ENCODE measurements at regions not wholly inside any gene's neighbourhood (a gene's known extent, or its start where the extent isn't known, plus 50 kb on each side); places are given as distances from the start of the nearest gene placed in this dataset.

GRCh38 chr1:56065729-56066128, 513.6 kb downstream of the PLPP3 start (continued):
- no peak for TF ChIP-seq AHDC1 (CRISPR knock-in tag; IDR thresholded peaks at IDR 0.05; ENCODE audit: borderline replicate concordance)
- no peak for TF ChIP-seq TSC22D2 (CRISPR knock-in tag; IDR thresholded peaks at IDR 0.05; ENCODE audit: borderline replicate concordance)
- no peak for TF ChIP-seq TFE3 (CRISPR knock-in tag; IDR thresholded peaks at IDR 0.05)
- no peak for TF ChIP-seq TARDBP (CRISPR knock-in tag; IDR thresholded peaks at IDR 0.05)

- ATAC-seq (no peak), FAIRE-seq (no peak), DNase-seq (ENCODE audit: low spot score) (no peak)
- no peaks in the 10 kb centered on the region for H3K4me1 ChIP-seq (ENCODE audit: insufficient read depth, low read length)
- POLR2A ChIA-PET: no interaction called here
- no peak overlapping the region for H3K9ac ChIP-seq (ENCODE audit: insufficient read depth, low read depth, low read length)
- H3K9me3 ChIP-seq (ENCODE audit: low read length): no peaks in the 10 kb centered on the region
- CTCF ChIA-PET (ENCODE audit: low intra/inter-chr PET ratio, low total read pairs): no interaction called here
- in situ Hi-C loops (cut with HindIII; ENCODE audit: extremely low pct_ligation_motif_present, low pct_unique_long_range_greater_than_20kb): no loop called here
- H3K4me2 ChIP-seq (ENCODE audit: low read depth, low read length): no peak overlapping the region
- no TSS peak for BruUV-seq (replicated peaks)
- no peaks in the 10 kb centered on the region for H3K27me3 ChIP-seq (ENCODE audit: control insufficient read depth in 1 of 2, insufficient read depth in 2 of 2, low read length in 2 of 2)
- H3K79me2 ChIP-seq (ENCODE audit: insufficient read depth, low read length): no peaks in the 10 kb centered on the region
- intact Hi-C loops (cut with micrococcal nuclease; ENCODE audit: unreplicated experiment): no loop called here
- 20% methylated on average over 3 of the region's 3 CpGs for whole genome bisulfite sequencing (ENCODE audit: low lambda C conversion rate)
- no peaks in the 10 kb centered on the region for H3K36me3 ChIP-seq (replicated peaks in 1 of 2; ENCODE audit: control insufficient read depth in 1 of 2, insufficient read depth in 2 of 2, low read length in 2 of 2)
- H3K27ac ChIP-seq (ENCODE audit: extremely low read length, insufficient read depth, low read length): no peak overlapping the region
- H2AFZ ChIP-seq (ENCODE audit: low read length): no peak overlapping the region
- H3K4me3 ChIP-seq (replicated peaks in 1 of 3; ENCODE audit: insufficient read depth in 1 of 3, low read depth in 2 of 3, low read length in 3 of 3): no peak overlapping the region
- no peaks in the 10 kb centered on the region for H4K20me1 ChIP-seq (ENCODE audit: insufficient read depth, low read length)
- TF ChIP-seq MAZ (IDR thresholded peaks at IDR 0.05; ENCODE audit: borderline replicate concordance, low read depth, low read length) (no peak), MAZ (CRISPR knock-in tag; IDR thresholded peaks at IDR 0.05; ENCODE audit: low read depth) (no peak), ZNF564 (CRISPR knock-in tag; IDR thresholded peaks at IDR 0.05) (no peak), GTF2F1 (IDR thresholded peaks at IDR 0.05; ENCODE audit: low read length) (no peak), BCL6 (CRISPR knock-in tag; IDR thresholded peaks at IDR 0.05) (no peak), GMEB1 (CRISPR knock-in tag; IDR thresholded peaks at IDR 0.05; ENCODE audit: borderline replicate concordance) (no peak), MLXIP (CRISPR knock-in tag; IDR thresholded peaks at IDR 0.05; ENCODE audit: borderline replicate concordance) (no peak), SIN3A (IDR thresholded peaks at IDR 0.05; ENCODE audit: borderline replicate concordance, low read depth, low read length) (no peak)
These were observed 514.7 kb downstream of the PLPP3 start for GRCh38 chr1:56064705-56065104.
